ENCODE measurements at regions not wholly inside any gene's neighbourhood (a gene's known extent, or its start where the extent isn't known, plus 50 kb on each side); places are given as distances from the start of the nearest gene placed in this dataset.

DNA sequence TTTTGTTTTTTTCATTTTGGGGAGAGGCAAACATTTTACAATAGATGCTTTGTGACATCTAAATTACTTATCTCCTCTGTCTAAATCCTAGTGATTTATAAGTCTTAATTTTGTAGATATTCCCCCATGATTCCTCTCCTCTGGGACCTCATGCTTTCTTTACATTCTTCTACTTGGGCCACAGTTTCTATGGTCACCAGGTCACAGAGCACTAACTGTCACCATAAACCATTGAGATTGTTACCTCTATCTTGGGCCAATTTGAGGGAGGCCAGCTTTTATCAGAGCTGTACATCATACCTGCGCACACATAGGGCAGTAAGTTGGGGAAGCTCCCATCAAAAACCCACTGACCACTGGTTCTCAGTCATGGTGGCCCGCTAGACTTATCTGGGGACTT, 582.1 kb upstream of the SALL1 start:
- no peak for TF ChIP-seq NR0B2 (CRISPR knock-in tag; IDR thresholded peaks at IDR 0.05)
- no peak for TF ChIP-seq NFYB (CRISPR knock-in tag; IDR thresholded peaks at IDR 0.05)
